LNCaP clone FGC (cell line): ENCODE measurements at regions not wholly inside any gene's neighbourhood (a gene's known extent, or its start where the extent isn't known, plus 50 kb on each side); places are given as distances from the start of the nearest gene placed in this dataset.

Experiments used
- DNase-seq: peaks from one replicate; pipeline ENCODE4 v3.0.0-alpha.2; 2011; ENCODE audit warnings: low read depth
- H3K4me3 ChIP-seq: 2 replicates; pipeline ENCODE4 v1.5.1; 2011; ENCODE audit warnings: mild to moderate bottlenecking, low read depth, low read length, control low read depth
- TF ChIP-seq, protein P1 (sequence below): IDR thresholded peaks from 2 replicates; pipeline ENCODE4 v1.5.1; 2012; ENCODE audit warnings: mild to moderate bottlenecking; ENCODE audit not compliant: control insufficient read depth, insufficient read depth; ENCODE audit errors: extremely low read depth

DNA sequence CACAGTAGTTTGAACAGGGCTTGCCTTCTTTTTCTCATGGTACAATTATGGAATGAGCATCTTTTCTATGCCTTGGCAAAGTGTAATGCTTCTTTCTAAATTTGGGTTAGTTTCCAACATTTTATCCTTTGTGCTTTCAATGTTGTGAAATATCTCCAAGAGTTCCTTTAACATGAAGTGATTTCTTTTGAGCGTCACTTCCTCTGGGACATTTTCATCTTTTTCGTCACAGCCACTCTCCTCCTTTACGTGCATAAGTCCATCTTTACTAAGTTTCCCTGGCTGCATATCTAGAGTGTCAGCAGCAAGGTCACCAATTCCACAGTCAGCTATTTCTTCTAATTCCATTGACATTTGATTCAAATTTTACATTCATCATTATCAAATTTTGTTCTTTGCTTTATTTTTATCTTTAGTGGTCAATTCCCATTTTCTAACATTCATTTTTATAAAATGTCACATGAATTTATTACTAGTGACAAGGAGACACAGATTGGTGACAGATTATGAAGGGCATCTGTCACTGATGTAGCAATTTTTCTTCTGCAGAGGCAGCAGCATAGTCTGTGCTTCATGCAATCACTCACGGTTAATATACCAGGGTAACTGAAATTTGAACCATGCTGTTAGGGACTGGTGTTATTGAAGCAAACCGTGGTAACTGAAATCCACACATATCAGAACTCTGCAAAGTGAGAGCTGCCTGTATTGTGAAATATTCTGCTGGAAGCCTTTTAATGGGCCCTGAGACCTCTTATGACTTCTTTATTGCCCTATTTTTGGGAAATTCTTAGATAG, 126.5 kb upstream of the THBS1 start:
- TF ChIP-seq, protein P1, sequence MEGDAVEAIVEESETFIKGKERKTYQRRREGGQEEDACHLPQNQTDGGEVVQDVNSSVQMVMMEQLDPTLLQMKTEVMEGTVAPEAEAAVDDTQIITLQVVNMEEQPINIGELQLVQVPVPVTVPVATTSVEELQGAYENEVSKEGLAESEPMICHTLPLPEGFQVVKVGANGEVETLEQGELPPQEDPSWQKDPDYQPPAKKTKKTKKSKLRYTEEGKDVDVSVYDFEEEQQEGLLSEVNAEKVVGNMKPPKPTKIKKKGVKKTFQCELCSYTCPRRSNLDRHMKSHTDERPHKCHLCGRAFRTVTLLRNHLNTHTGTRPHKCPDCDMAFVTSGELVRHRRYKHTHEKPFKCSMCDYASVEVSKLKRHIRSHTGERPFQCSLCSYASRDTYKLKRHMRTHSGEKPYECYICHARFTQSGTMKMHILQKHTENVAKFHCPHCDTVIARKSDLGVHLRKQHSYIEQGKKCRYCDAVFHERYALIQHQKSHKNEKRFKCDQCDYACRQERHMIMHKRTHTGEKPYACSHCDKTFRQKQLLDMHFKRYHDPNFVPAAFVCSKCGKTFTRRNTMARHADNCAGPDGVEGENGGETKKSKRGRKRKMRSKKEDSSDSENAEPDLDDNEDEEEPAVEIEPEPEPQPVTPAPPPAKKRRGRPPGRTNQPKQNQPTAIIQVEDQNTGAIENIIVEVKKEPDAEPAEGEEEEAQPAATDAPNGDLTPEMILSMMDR = no peak
- DNase-seq = no peak
- H3K4me3 ChIP-seq = no peak overlapping the region

DNA sequence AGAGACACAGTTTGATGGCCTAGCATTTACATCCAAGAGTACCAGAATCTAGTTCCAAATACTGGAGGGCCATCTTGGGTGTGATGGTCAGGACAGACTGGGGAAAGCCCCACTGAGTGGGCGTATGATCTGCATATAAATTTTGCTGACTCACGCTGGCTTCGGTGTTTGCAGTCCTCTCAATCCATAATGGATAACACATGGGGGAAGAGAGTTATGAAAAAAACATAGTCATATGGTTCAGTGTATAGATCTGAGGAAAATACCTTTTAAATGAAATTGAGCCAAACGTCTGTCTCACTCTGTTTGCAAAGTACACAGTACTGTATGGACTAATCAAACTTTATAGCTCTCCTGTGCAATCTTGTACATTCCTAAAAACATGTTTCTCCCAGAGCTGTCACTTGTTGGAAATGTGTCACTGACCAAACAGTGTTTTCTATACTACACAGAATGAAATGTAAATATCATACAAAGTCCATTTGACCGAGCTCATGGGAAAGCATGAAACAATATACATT, 125.3 kb upstream of the THBS1 start:
- TF ChIP-seq, protein P1 = no peak
- no peak overlapping the region for H3K4me3 ChIP-seq
- peak; percentile 92 for DNase-seq

DNA sequence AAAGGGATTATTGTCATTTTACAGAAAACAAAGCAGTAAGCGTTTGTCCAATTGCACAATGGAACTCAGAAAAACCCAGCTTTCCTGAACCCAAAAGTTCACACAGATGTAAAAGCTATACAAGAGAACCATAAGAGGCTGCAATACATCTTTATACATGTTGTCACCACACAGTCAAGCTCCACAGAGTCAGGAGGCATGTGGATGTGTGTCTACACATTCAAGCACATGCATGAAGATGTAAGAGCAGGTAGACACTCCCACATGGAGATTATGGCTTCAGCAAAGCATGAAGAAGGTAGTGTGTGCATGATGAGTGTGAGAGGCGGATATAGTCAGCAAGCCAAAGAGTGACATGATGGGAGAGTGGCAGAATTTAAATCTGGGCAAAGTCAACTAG, 124.7 kb upstream of the THBS1 start:
- TF ChIP-seq, protein P1 = no peak
- no peak for DNase-seq
- H3K4me3 ChIP-seq = no peak overlapping the region

DNA sequence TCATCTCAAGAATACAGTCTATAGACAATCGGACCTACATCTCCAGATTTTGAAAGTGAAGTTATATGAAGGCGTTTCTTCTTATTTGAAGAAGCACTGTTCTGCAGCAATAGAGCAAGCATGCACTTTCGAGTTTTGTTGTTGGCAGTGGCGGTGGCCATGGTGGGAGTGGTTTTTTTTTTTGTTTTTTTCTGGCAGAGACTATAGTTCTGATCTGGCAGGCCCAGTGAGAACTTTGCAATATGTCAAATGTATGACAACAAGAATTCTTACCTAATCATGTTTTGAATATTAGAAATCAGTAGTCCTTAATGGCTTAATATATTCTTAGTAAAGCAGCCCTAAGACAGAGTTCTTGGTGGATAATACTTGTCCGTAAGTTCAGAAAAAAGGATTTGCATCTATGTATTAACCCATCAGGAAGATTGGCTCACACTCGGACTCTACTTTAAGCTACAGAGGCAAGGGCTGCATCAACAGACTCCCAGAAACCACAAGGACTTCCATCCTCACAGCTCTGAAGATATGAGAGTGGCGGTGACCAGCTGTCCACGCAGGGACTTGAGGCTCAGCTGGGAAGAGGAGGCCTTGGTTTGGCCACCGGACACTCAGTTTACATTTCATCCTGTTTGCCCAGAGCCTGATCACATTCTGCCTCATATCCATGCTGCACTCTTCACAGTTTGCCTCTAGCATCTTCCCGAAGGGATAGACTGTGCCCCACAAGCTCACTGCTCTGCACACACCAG, 124.1 kb upstream of the THBS1 start:
- TF ChIP-seq, protein P1 = no peak
- no peak overlapping the region for H3K4me3 ChIP-seq
- no peak for DNase-seq

DNA sequence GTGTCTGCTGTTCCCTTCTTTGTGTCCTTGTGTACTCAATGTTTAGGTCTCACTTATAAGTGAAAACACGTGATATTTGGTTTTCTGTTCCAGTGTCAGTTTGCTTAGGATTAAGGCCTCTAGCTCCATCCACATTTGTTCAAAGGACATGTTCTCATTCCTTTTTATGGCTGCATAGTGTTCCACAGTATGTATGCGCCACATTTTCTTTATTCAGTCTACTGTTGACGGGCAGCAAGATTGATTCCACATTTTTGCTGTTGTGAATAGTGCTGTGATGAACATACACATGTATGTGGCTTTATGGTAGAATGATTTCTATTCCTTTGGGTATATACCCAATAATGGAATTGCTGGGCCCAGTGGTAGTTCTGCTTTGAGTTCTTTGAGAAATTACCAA, 122.7 kb upstream of the THBS1 start:
- DNase-seq = no peak
- no peak overlapping the region for H3K4me3 ChIP-seq
- TF ChIP-seq, protein P1 = no peak

DNA sequence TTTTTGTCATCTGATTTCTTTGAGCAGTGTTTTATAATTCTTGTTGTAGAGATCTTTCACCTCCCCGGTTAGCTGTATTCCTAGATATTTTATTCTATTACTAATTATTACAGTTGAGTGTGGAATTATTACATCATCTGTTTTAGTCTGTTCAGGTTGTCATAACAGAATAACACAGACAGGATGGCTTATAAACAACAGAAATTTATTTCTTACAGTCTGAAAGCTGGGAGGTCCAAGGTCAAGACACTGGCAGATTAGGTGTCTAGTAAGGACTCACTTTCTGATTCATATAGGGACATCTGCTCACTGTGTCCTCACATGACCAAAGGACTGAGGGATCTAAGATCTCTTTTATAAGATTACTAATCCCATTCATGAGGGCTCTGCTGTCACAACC, 121.3 kb upstream of the THBS1 start:
- H3K4me3 ChIP-seq = no peak overlapping the region
- no peak for DNase-seq
- TF ChIP-seq, protein P1 = no peak

DNA sequence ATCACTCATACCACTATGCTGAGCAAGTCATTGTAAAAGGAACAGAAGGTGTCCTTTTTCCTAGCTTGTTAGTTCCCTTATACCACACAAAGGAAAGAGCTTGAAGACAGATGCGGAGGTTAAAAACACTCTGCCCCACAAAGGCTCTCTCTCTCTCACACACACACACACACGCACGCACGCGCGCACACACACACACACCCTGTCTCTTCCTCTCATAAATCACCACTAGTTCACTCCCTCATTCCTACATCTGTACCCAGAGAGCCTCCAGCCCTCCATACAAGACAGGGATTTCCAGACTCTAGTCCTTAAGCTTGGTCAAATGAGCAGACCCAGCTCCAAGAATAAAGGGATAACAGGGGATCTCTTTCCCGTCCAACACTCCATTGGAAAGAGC, 120.1 kb upstream of the THBS1 start:
- no peak for DNase-seq
- TF ChIP-seq, protein P1 = no peak
- no peak overlapping the region for H3K4me3 ChIP-seq
